Hepatocyte (in vitro differentiated cells): ENCODE measurements at regions not wholly inside any gene's neighbourhood (a gene's known extent, or its start where the extent isn't known, plus 50 kb on each side); places are given as distances from the start of the nearest gene placed in this dataset.

Experiments
- DNase-seq: peaks from one replicate; pipeline ENCODE4 v3.0.0-alpha.2; 2016; ENCODE audit warnings: low spot score
- H2AFZ ChIP-seq: fragments of 200-600 bp; sonication (generic); 2 replicates; pipeline ENCODE4 v1.6.0; 2016; ENCODE audit warnings: antibody characterized with exemption, mild to moderate bottlenecking
- H3K27ac ChIP-seq: fragments of 200-600 bp; sonication (generic); 2 replicates; pipeline ENCODE4 v1.5.1; 2016; ENCODE audit warnings: mild to moderate bottlenecking
- H3K27me3 ChIP-seq: fragments of 200-600 bp; sonication (generic); 2 replicates; pipeline ENCODE4 v1.6.1; 2016
- H3K36me3 ChIP-seq: fragments of 200-600 bp; sonication (generic); replicated peaks from 2 replicates; pipeline ENCODE4 v1.5.1; 2016; ENCODE audit warnings: low read depth; ENCODE audit not compliant: insufficient read depth
- H3K4me1 ChIP-seq: fragments of 200-600 bp; sonication (generic); 2 replicates; pipeline ENCODE4 v1.5.1; 2016; ENCODE audit warnings: mild to moderate bottlenecking, moderate library complexity; ENCODE audit not compliant: insufficient read depth
- H3K4me2 ChIP-seq: fragments of 200-600 bp; sonication (generic); 2 replicates; pipeline ENCODE4 v1.6.0; 2016
- H3K4me3 ChIP-seq: fragments of 200-600 bp; sonication (generic); 2 replicates; pipeline ENCODE4 v1.5.1; 2016; ENCODE audit warnings: mild to moderate bottlenecking
- H3K79me2 ChIP-seq: fragments of 200-600 bp; sonication (generic); 2 replicates; pipeline ENCODE4 v1.6.0; 2017; ENCODE audit warnings: mild to moderate bottlenecking
- H3K9me2 ChIP-seq: fragments of 200-600 bp; sonication (generic); replicated peaks from 2 replicates; pipeline ENCODE4 v1.6.0; 2017; ENCODE audit warnings: mild to moderate bottlenecking; ENCODE audit not compliant: insufficient read depth
- H3K9me3 ChIP-seq: fragments of 200-600 bp; sonication (generic); 2 replicates; pipeline ENCODE4 v1.5.1; 2016; ENCODE audit warnings: low read depth, mild to moderate bottlenecking
- H4K20me1 ChIP-seq: fragments of 200-600 bp; sonication (generic); 2 replicates; pipeline ENCODE4 v1.6.0; 2016; ENCODE audit warnings: mild to moderate bottlenecking; ENCODE audit not compliant: insufficient read depth, poor library complexity, severe bottlenecking
- EZH2 ChIP-seq: fragments of 200-600 bp; sonication (generic); IDR thresholded peaks from 2 replicates; pipeline ENCODE4 v1.6.1; 2016; ENCODE audit warnings: antibody characterized with exemption, mild to moderate bottlenecking, borderline replicate concordance
- EZH2phosphoT487 ChIP-seq: fragments of 200-600 bp; sonication (generic); IDR thresholded peaks from one replicate; pipeline ENCODE4 v1.6.1; 2018; ENCODE audit warnings: antibody characterized with exemption, mild to moderate bottlenecking, low read depth, moderate library complexity; ENCODE audit not compliant: unreplicated experiment, severe bottlenecking
- WGBS: methylation state at CpG from one replicate; pipeline ENCODE4 v1.1.6; 2016; ENCODE audit warnings: low lambda C conversion rate; ENCODE audit errors: missing lambda C conversion rate; 5-methylcytosine and 5-hydroxymethylcytosine counted together
- TF ChIP-seq, protein P1 (sequence below): fragments of 200-600 bp; sonication (generic); IDR thresholded peaks from 2 replicates; pipeline ENCODE4 v1.5.1; 2016; ENCODE audit warnings: antibody characterized with exemption, mild to moderate bottlenecking; ENCODE audit not compliant: poor library complexity

DNA sequence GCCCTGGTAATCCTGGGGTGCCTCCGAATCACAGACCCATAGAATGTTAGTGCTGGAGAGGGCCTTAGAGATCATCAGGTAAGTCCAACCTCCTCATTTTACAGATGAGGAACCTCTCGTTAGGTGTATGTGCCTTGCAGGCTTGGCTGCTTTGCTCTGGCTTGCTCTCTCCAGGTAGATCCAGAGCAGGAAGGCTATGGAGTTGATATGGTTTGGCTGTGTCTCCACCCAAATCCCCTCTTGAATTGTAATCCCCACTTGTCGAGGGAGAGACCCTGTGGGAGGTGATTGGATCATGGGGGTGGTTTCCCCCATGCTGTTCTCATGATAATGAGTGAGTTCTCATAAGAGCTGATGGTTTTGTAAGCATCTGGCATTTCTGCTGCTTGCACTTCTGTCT lies 186.0 kb upstream of the PLXNA2 start:
- Histone ChIP-seq H3K79me2 (no peaks in the 10 kb centered on the region), H3K4me1 (no peaks in the 10 kb centered on the region), H3K27ac (no peak overlapping the region), H3K4me2 (no peak overlapping the region), H4K20me1 (no peaks in the 10 kb centered on the region), H2AFZ (no peak overlapping the region), H3K36me3 (no peaks in the 10 kb centered on the region), H3K9me3 (no peaks in the 10 kb centered on the region), H3K27me3 (no peaks in the 10 kb centered on the region), H3K4me3 (no peak overlapping the region), H3K9me2 (no peaks in the 10 kb centered on the region)
- no peak for TF ChIP-seq EZH2
- TF ChIP-seq EZH2phosphoT487: no peak
- TF ChIP-seq, protein P1, sequence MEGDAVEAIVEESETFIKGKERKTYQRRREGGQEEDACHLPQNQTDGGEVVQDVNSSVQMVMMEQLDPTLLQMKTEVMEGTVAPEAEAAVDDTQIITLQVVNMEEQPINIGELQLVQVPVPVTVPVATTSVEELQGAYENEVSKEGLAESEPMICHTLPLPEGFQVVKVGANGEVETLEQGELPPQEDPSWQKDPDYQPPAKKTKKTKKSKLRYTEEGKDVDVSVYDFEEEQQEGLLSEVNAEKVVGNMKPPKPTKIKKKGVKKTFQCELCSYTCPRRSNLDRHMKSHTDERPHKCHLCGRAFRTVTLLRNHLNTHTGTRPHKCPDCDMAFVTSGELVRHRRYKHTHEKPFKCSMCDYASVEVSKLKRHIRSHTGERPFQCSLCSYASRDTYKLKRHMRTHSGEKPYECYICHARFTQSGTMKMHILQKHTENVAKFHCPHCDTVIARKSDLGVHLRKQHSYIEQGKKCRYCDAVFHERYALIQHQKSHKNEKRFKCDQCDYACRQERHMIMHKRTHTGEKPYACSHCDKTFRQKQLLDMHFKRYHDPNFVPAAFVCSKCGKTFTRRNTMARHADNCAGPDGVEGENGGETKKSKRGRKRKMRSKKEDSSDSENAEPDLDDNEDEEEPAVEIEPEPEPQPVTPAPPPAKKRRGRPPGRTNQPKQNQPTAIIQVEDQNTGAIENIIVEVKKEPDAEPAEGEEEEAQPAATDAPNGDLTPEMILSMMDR: no peak
- no peak for DNase-seq
- 69% methylated on average over 3 of the region's 3 CpGs for WGBS

DNA sequence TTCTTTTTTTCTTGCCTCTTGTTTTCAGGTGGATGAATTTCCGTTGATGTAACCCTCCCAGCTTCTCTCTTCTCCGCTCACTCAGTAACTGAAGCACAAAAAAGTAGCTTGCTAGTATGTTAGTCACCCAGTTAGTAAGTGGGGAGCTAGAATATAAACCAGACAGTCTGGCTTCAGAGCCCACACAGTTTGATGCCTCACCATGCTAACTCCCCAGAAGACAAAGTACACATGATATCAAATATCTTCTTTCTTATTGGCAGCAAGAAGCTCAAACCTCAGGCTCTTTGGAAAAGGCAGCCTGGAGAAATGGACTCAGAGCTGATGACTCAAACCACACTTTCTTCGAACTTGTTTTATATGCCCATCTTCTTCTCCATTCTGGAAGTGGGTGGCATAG lies 187.5 kb upstream of the PLXNA2 start:
- H3K9me2 ChIP-seq: no peaks in the 10 kb centered on the region
- H3K4me2 ChIP-seq: no peak overlapping the region
- no peak overlapping the region for H3K27ac ChIP-seq
- DNase-seq: no peak
- H3K27me3 ChIP-seq: no peaks in the 10 kb centered on the region
- no peaks in the 10 kb centered on the region for H3K9me3 ChIP-seq
- no peaks in the 10 kb centered on the region for H3K36me3 ChIP-seq
- WGBS: 91% methylated on average over 3 of the region's 3 CpGs
- no peak overlapping the region for H3K4me3 ChIP-seq
- TF ChIP-seq EZH2: no peak
- H4K20me1 ChIP-seq: no peaks in the 10 kb centered on the region
- H2AFZ ChIP-seq: no peak overlapping the region
- no peaks in the 10 kb centered on the region for H3K4me1 ChIP-seq
- H3K79me2 ChIP-seq: no peaks in the 10 kb centered on the region

DNA sequence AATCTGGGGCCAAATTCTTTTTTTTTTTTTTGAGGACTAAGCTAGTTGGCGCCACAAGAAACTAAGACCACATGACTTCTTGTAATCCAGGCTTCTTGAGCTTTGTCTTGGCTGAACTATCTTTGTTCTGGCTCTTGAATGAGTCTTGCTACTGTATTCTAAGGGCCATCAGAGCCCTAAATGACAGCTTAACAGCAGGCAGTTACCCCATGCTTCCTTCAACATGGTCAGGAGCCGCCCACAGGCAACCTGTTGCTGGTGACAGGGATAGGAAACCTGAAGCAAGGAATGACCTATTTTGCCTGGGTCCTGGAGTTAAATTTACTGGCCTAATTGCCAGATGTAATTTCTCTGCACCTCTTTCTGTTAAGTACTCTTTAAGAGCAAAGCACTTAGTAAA lies 188.2 kb upstream of the PLXNA2 start:
- WGBS: 97% methylated on average over 2 of the region's 2 CpGs
- Histone ChIP-seq H3K27ac (no peak overlapping the region), H3K4me3 (no peak overlapping the region), H3K4me2 (no peak overlapping the region), H4K20me1 (no peaks in the 10 kb centered on the region), H3K4me1 (no peaks in the 10 kb centered on the region), H2AFZ (no peak overlapping the region), H3K27me3 (no peaks in the 10 kb centered on the region), H3K79me2 (no peaks in the 10 kb centered on the region), H3K9me2 (no peaks in the 10 kb centered on the region), H3K36me3 (no peaks in the 10 kb centered on the region), H3K9me3 (no peaks in the 10 kb centered on the region)
- DNase-seq: no peak
- TF ChIP-seq EZH2 (no peak), EZH2phosphoT487 (no peak)
- TF ChIP-seq, protein P1: no peak

DNA sequence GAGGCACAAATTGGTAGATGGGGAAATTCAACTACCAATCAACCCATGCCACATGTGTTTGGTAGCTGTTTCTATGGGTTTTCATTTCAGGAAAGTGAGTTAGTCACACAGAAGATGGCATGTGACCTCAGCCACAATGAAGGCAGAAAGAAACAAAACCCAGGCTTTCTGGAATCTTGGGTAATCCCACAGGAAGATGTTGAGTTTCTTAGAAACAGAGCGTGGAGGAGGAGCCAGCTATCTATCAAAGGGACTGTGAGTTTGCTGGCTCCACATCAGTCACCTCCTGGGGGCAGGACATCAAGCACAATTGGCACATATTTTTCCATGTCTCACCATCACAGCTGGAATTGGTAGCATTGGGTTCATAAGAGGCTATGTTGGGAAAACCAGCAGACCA lies 188.9 kb upstream of the PLXNA2 start:
- DNase-seq: no peak
- Histone ChIP-seq H3K36me3 (no peaks in the 10 kb centered on the region), H2AFZ (no peak overlapping the region), H4K20me1 (no peaks in the 10 kb centered on the region), H3K9me2 (no peaks in the 10 kb centered on the region), H3K4me3 (no peak overlapping the region), H3K4me1 (no peaks in the 10 kb centered on the region), H3K79me2 (no peaks in the 10 kb centered on the region), H3K27ac (no peak overlapping the region), H3K27me3 (no peaks in the 10 kb centered on the region), H3K9me3 (no peaks in the 10 kb centered on the region), H3K4me2 (no peak overlapping the region)
- 80% methylated on average over 1 of the region's 1 CpG for WGBS
- TF ChIP-seq EZH2 (no peak), EZH2phosphoT487 (no peak)
- TF ChIP-seq, protein P1: no peak
